ENCODE measurements at regions not wholly inside any gene's neighbourhood (a gene's known extent, or its start where the extent isn't known, plus 50 kb on each side); places are given as distances from the start of the nearest gene placed in this dataset.

- TF ChIP-seq, protein P1, sequence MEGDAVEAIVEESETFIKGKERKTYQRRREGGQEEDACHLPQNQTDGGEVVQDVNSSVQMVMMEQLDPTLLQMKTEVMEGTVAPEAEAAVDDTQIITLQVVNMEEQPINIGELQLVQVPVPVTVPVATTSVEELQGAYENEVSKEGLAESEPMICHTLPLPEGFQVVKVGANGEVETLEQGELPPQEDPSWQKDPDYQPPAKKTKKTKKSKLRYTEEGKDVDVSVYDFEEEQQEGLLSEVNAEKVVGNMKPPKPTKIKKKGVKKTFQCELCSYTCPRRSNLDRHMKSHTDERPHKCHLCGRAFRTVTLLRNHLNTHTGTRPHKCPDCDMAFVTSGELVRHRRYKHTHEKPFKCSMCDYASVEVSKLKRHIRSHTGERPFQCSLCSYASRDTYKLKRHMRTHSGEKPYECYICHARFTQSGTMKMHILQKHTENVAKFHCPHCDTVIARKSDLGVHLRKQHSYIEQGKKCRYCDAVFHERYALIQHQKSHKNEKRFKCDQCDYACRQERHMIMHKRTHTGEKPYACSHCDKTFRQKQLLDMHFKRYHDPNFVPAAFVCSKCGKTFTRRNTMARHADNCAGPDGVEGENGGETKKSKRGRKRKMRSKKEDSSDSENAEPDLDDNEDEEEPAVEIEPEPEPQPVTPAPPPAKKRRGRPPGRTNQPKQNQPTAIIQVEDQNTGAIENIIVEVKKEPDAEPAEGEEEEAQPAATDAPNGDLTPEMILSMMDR (IDR thresholded peaks at IDR 0.05; ENCODE audit: low read depth, low read length) = no peak
- TF ChIP-seq POLR2A (IDR thresholded peaks at IDR 0.05; ENCODE audit: extremely low read depth, insufficient read length) = no peak
Measured at GRCh38 chr13:104510422-104510821, 1444.2 kb upstream of the SLC10A2 start.

Data from NB4 (cell line).